ENCODE measurements at regions not wholly inside any gene's neighbourhood (a gene's known extent, or its start where the extent isn't known, plus 50 kb on each side); places are given as distances from the start of the nearest gene placed in this dataset.
"Not testable (repeated sequence)": the region's sequence is repeated elsewhere in the genome, so short reads cannot be mapped to it uniquely, and the experiment has no call there.

DNA sequence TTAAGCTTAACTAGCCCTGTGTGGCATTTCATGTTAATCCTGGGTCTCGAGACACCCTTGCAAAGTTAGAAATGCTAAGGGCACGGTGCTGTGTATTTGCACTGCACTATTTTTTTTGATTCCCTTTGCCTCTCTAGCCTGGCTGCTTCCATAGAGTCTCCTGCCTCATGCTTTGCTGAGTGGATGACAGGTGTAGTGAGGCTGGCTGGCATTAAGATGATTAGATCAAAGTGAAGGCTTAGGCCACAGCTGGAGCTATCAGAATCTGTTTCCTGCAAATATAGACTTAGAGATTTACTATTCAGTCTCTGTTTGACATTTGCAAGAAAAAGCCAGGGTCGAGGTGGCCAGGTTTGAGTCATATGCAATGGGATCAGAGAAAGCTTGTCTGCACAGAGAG is 791.1 kb downstream of the AACS start:
- Histone ChIP-seq H3K27me3 (no peaks in the 10 kb centered on the region), H3K27ac (no peak overlapping the region), H3K9me3 (peaks cover 7% of the 10 kb centered on the region), H3K4me1 (no peaks in the 10 kb centered on the region), H3K9ac (no peak overlapping the region), H3K4me2 (no peak overlapping the region), H3K4me3 (no peak overlapping the region), H4K20me1 (no peaks in the 10 kb centered on the region), H3K36me3 (no peaks in the 10 kb centered on the region)
- TF ChIP-seq Cebpa-rat (IDR thresholded peaks at IDR 0.05) = no peak

GRCh38 chr12:125856896-125857295 is 791.7 kb downstream of the AACS start:
- peaks cover 12% of the 10 kb centered on the region for H3K9me3 ChIP-seq
- H3K4me2 ChIP-seq = no peak overlapping the region
- TF ChIP-seq Cebpa-rat (IDR thresholded peaks at IDR 0.05) = no peak
- H3K27me3 ChIP-seq = no peaks in the 10 kb centered on the region
- no peak overlapping the region for H3K4me3 ChIP-seq
- no peaks in the 10 kb centered on the region for H3K36me3 ChIP-seq
- no peaks in the 10 kb centered on the region for H4K20me1 ChIP-seq
- H3K4me1 ChIP-seq = no peaks in the 10 kb centered on the region
- no peak overlapping the region for H3K9ac ChIP-seq
- H3K27ac ChIP-seq = no peak overlapping the region

GRCh38 chr12:125860672-125861288 is 795.5 kb downstream of the AACS start:
- no peaks in the 10 kb centered on the region for H3K36me3 ChIP-seq
- TF ChIP-seq Cebpa-rat (IDR thresholded peaks at IDR 0.05) = no peak
- no peak overlapping the region for H3K4me3 ChIP-seq
- no peaks in the 10 kb centered on the region for H3K4me1 ChIP-seq
- H3K4me2 ChIP-seq = no peak overlapping the region
- H3K27ac ChIP-seq = no peak overlapping the region
- H3K9ac ChIP-seq = no peak overlapping the region
- no peaks in the 10 kb centered on the region for H4K20me1 ChIP-seq
- H3K9me3 ChIP-seq = peaks cover 33% of the 10 kb centered on the region
- H3K27me3 ChIP-seq = no peaks in the 10 kb centered on the region

- Histone ChIP-seq H4K20me1 (no peaks in the 10 kb centered on the region), H3K27ac (no peak overlapping the region), H3K4me1 (no peaks in the 10 kb centered on the region)
Observed at GRCh38 chr12:125861299-125862281, 796.4 kb downstream of the AACS start.

GRCh38 chr12:125865236-125865635 is 800.0 kb downstream of the AACS start:
- not testable (repeated sequence) for H3K27ac ChIP-seq, H3K27me3 ChIP-seq, H3K9ac ChIP-seq, H4K20me1 ChIP-seq, H3K4me1 ChIP-seq, H3K4me3 ChIP-seq, H3K4me2 ChIP-seq, H3K36me3 ChIP-seq
- H3K9me3 ChIP-seq = peaks cover 36% of the 10 kb centered on the region

More at GRCh38 chr12:125861299-125862281, 796.4 kb downstream of the AACS start:
- Histone ChIP-seq H3K9ac (no peak overlapping the region), H3K4me2 (no peak overlapping the region), H3K27me3 (no peaks in the 10 kb centered on the region), H3K9me3 (peaks cover 36% of the 10 kb centered on the region), H3K36me3 (no peaks in the 10 kb centered on the region), H3K4me3 (no peak overlapping the region)
- TF ChIP-seq Cebpa-rat (IDR thresholded peaks at IDR 0.05) = no peak

DNA sequence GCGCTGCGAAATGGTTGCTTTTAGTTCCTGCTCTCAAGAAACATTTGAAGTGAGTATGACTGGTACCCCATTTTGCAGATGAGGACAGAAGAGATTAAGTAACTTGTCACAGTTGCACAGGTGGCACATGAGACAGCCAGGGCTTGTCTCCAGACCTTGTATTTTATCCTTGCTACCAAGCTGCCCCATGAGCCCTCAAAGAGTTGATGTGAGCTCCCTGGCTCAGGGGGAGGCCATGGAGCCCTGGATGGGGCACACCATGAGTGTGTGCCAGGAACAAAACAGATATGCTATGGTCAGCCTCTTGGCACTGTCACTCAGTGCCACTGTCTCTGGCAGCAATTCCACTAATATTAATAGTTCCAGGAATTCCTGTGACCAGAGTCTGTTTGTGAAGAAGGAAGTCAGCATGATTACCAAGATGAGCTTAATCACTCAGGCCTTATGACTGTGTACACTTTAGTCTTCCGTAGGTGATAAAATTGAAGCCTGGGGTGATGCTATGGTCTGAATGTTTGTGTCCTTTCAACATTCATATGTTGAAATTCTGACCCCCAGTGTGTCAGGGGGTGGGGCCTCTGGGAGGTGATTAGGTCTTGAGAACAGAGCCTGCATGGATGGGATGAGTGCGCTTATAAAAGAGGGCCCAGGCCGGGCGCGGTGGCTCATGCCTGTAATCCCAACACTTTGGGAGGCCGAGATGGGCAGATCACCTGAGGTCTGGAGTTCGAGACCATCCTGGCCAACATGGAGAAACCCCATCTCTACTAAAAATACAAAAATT is 806.8 kb downstream of the AACS start:
- Histone ChIP-seq H3K4me1 (no peaks in the 10 kb centered on the region), H3K36me3 (no peaks in the 10 kb centered on the region), H3K9me3 (no peaks in the 10 kb centered on the region), H4K20me1 (no peaks in the 10 kb centered on the region), H3K4me2 (no peak overlapping the region), H3K9ac (no peak overlapping the region), H3K27me3 (no peaks in the 10 kb centered on the region), H3K4me3 (no peak overlapping the region), H3K27ac (no peak overlapping the region)
- no peak for TF ChIP-seq Cebpa-rat (IDR thresholded peaks at IDR 0.05)

- Histone ChIP-seq H3K4me3 (no peak overlapping the region), H4K20me1 (no peaks in the 10 kb centered on the region), H3K36me3 (no peaks in the 10 kb centered on the region), H3K9me3 (no peaks in the 10 kb centered on the region), H3K27me3 (no peaks in the 10 kb centered on the region), H3K27ac (no peak overlapping the region), H3K4me2 (no peak overlapping the region), H3K9ac (no peak overlapping the region), H3K4me1 (no peaks in the 10 kb centered on the region)
- TF ChIP-seq Cebpa-rat (IDR thresholded peaks at IDR 0.05) = no peak
Observed at GRCh38 chr12:125873016-125873415, 807.8 kb downstream of the AACS start.

DNA sequence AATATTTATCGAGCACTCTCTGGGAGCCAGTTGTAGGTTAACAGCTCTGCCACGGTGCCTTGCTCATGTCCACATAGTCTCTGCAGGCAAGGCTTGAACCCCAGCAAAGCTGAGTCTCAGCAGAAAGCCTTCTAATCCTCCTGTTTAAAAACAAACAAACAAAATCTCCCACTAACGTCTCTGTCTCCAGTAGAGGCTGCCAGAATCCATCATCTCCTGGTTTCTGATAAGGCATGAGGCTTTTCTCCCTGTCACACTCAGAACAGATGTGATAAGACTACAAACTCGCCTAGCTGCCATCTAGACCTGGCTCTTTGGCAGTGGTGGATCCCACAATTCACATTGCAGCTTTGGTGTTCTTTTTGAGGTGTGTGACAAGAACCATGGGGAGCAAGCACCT is 813.2 kb downstream of the AACS start:
- TF ChIP-seq Cebpa-rat (IDR thresholded peaks at IDR 0.05) = no peak
- Histone ChIP-seq H4K20me1 (no peaks in the 10 kb centered on the region), H3K27me3 (no peaks in the 10 kb centered on the region), H3K9ac (no peak overlapping the region), H3K27ac (no peak overlapping the region), H3K4me1 (no peaks in the 10 kb centered on the region), H3K4me3 (no peak overlapping the region), H3K9me3 (no peaks in the 10 kb centered on the region), H3K4me2 (no peak overlapping the region), H3K36me3 (no peaks in the 10 kb centered on the region)

DNA sequence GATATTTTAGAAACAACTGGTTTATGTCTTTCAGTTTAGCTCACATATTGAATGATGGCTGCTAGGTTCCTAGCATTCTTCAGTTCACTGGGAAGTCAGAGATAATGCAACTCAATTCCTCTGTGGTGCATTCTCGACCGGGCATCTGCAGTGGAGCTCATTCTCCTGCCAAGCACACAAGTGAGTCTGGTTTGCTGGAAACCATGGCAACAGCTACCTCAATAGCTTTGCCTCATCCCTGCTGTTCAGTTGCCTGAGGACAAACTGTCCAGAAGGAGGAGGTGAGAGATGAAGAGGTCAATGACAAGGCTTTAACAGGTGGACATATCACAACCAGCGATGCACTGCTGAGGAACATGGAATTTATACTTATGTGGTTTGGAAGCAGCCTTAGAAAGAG is 816.9 kb downstream of the AACS start:
- Histone ChIP-seq H3K9me3 (no peaks in the 10 kb centered on the region), H3K27ac (no peak overlapping the region), H3K27me3 (no peaks in the 10 kb centered on the region), H4K20me1 (no peaks in the 10 kb centered on the region), H3K4me3 (no peak overlapping the region), H3K4me2 (no peak overlapping the region), H3K36me3 (no peaks in the 10 kb centered on the region), H3K9ac (no peak overlapping the region), H3K4me1 (no peaks in the 10 kb centered on the region)
- no peak for TF ChIP-seq Cebpa-rat (IDR thresholded peaks at IDR 0.05)

DNA sequence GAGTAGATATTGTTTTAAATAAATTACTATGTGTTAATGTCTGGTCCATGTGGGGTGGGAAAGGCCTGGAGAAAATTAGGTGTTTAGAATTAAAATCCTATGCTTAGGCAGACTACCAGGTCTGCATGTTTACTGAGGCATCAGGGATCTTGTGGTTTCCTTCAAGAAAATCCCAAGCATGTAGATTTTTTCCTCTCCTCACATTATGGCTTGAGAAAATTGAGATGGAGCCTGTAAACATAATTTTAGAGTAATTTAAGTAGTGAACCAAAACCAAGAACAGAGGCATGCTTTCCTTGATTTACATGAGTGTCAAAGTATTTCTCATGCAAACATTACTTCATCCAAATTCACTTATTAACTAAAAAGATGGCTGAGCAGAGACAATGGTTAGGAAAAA is 823.7 kb downstream of the AACS start:
- Histone ChIP-seq H3K36me3 (no peaks in the 10 kb centered on the region), H3K27me3 (no peaks in the 10 kb centered on the region), H3K4me3 (no peak overlapping the region), H3K4me2 (no peak overlapping the region), H3K27ac (no peak overlapping the region), H4K20me1 (no peaks in the 10 kb centered on the region), H3K9ac (no peak overlapping the region), H3K4me1 (no peaks in the 10 kb centered on the region), H3K9me3 (no peaks in the 10 kb centered on the region)
- TF ChIP-seq Cebpa-rat (IDR thresholded peaks at IDR 0.05) = no peak
